ENCODE measurements at regions not wholly inside any gene's neighbourhood (a gene's known extent, or its start where the extent isn't known, plus 50 kb on each side); places are given as distances from the start of the nearest gene placed in this dataset.
"Not testable (repeated sequence)": the region's sequence is repeated elsewhere in the genome, so short reads cannot be mapped to it uniquely, and the experiment has no call there.

- Histone ChIP-seq H3K36me3 (ENCODE audit: insufficient read depth, insufficient read length, low read length) (no peaks in the 10 kb centered on the region), H3K9me3 (ENCODE audit: insufficient read depth, low read length) (no peaks in the 10 kb centered on the region), H3K4me1 (ENCODE audit: insufficient read depth, insufficient read length) (no peaks in the 10 kb centered on the region), H3K9ac (ENCODE audit: insufficient read length, low read depth) (no peak overlapping the region), H3K4me3 (ENCODE audit: insufficient read length, low read depth) (no peak overlapping the region), H3K27me3 (ENCODE audit: insufficient read depth, insufficient read length) (no peaks in the 10 kb centered on the region)
- no peak for TF ChIP-seq YY1 (IDR thresholded peaks at IDR 0.05; ENCODE audit: insufficient read depth, insufficient read length)
- DNase-seq (ENCODE audit: low read depth, low spot score) = no peak
Measured at GRCh38 chr13:79898202-79898826, 417.4 kb downstream of the NDFIP2 start.

DNA sequence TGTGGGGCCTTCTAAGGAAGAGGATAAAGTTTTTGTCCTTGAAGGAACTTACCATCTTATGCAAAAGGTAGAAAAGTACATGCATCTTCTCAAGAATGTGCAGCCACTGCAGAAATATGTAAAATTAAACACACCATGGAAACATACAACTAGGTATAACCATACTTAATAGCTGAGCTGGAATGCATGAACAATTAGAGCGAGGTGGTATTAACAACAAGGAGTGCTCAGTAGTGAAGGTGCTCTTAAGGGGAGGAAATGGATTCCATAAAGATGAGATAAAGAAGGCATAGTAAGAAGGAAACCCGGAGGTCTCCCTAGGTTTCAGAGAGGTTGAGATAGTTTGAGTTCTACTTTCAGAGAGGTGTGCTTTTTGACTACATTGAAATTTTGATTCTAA lies 415.9 kb downstream of the NDFIP2 start:
- Histone ChIP-seq H3K4me3 (ENCODE audit: insufficient read length, low read depth) (no peak overlapping the region), H3K9ac (ENCODE audit: insufficient read length, low read depth) (no peak overlapping the region), H3K27me3 (ENCODE audit: insufficient read depth, insufficient read length) (no peaks in the 10 kb centered on the region), H3K9me3 (ENCODE audit: insufficient read depth, low read length) (no peaks in the 10 kb centered on the region), H3K36me3 (ENCODE audit: insufficient read depth, insufficient read length, low read length) (no peaks in the 10 kb centered on the region), H3K4me1 (ENCODE audit: insufficient read depth, insufficient read length) (no peaks in the 10 kb centered on the region)
- TF ChIP-seq SUZ12 (IDR thresholded peaks at IDR 0.05; ENCODE audit: extremely low read depth, insufficient read depth, insufficient read length) (no peak), YY1 (IDR thresholded peaks at IDR 0.05; ENCODE audit: insufficient read depth, insufficient read length) (no peak), ZNF274 (IDR thresholded peaks at IDR 0.05; ENCODE audit: low read depth, low read length) (no peak)
- DNase-seq (ENCODE audit: low read depth, low spot score) = no peak

DNA sequence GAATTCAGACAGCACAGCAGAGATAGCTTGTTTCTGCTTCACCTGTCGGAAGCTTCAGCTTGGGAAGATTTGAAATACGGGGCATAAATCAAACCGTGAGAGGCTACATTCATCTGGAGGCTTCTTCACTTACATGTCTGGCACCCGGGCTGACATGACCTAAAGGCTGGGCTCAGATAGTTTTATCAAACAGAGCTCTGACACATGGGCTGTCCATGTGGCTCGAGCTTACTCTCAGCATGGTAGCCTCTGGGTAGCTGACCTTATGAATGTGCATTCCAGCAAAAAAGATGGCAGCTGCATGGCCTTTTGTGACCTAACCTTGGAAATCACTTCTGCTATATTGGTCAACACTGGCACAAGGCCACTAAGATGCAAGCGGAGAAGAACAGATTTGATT lies 414.5 kb downstream of the NDFIP2 start:
- H3K27me3 ChIP-seq (ENCODE audit: insufficient read depth, insufficient read length) = no peaks in the 10 kb centered on the region
- no peak overlapping the region for H3K9ac ChIP-seq (ENCODE audit: insufficient read length, low read depth)
- no peaks in the 10 kb centered on the region for H3K36me3 ChIP-seq (ENCODE audit: insufficient read depth, insufficient read length, low read length)
- no peak overlapping the region for H3K4me3 ChIP-seq (ENCODE audit: insufficient read length, low read depth)
- DNase-seq (ENCODE audit: low read depth, low spot score) = no peak
- no peaks in the 10 kb centered on the region for H3K4me1 ChIP-seq (ENCODE audit: insufficient read depth, insufficient read length)
- H3K9me3 ChIP-seq (ENCODE audit: insufficient read depth, low read length) = no peaks in the 10 kb centered on the region
- no peak for TF ChIP-seq ZNF274 (IDR thresholded peaks at IDR 0.05; ENCODE audit: low read depth, low read length)

DNA sequence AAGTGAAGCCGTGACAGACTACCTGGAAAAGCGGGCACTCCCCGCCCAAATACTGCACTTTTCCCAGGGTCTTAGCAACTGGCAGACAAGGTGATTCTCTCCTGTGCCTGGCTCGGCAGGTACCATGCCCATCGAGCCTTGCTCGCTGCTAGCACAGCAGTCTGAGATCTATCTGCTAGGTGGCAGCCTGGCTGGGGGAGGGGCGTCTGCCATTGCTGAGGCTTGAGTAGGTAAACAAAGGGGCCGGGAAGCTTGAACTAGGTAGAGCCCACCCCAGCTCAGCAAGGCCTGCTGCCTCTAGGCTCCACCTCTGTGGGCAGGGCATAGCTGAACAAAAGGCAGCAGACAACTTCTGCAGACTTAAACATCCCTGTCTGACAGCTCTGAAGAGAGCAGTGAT lies 406.3 kb downstream of the NDFIP2 start:
- H3K4me1 ChIP-seq (ENCODE audit: insufficient read depth, insufficient read length) = not testable (repeated sequence)

GRCh38 chr13:79886601-79887000 lies 405.6 kb downstream of the NDFIP2 start:
- no peaks in the 10 kb centered on the region for H3K27me3 ChIP-seq (ENCODE audit: insufficient read depth, insufficient read length)
- no peak for DNase-seq (ENCODE audit: low read depth, low spot score)
- H3K4me3 ChIP-seq (ENCODE audit: insufficient read length, low read depth) = no peak overlapping the region
- no peaks in the 10 kb centered on the region for H3K9me3 ChIP-seq (ENCODE audit: insufficient read depth, low read length)
- TF ChIP-seq ZNF274 (IDR thresholded peaks at IDR 0.05; ENCODE audit: low read depth, low read length) (no peak), SUZ12 (IDR thresholded peaks at IDR 0.05; ENCODE audit: extremely low read depth, insufficient read depth, insufficient read length) (no peak), YY1 (IDR thresholded peaks at IDR 0.05; ENCODE audit: insufficient read depth, insufficient read length) (no peak)
- H3K9ac ChIP-seq (ENCODE audit: insufficient read length, low read depth) = no peak overlapping the region
- peaks cover 2% of the 10 kb centered on the region for H3K4me1 ChIP-seq (ENCODE audit: insufficient read depth, insufficient read length)
- H3K36me3 ChIP-seq (ENCODE audit: insufficient read depth, insufficient read length, low read length) = no peaks in the 10 kb centered on the region

More for the DNA sequence above, 406.3 kb downstream of the NDFIP2 start:
- H3K36me3 ChIP-seq (ENCODE audit: insufficient read depth, insufficient read length, low read length); H3K9me3 ChIP-seq (ENCODE audit: insufficient read depth, low read length); H3K27me3 ChIP-seq (ENCODE audit: insufficient read depth, insufficient read length); H3K9ac ChIP-seq (ENCODE audit: insufficient read length, low read depth); H3K4me3 ChIP-seq (ENCODE audit: insufficient read length, low read depth); DNase-seq (ENCODE audit: low read depth, low spot score): not testable (repeated sequence)

GRCh38 chr13:79884890-79885289 lies 403.9 kb downstream of the NDFIP2 start:
- Histone ChIP-seq H3K4me3 (ENCODE audit: insufficient read length, low read depth) (no peak overlapping the region), H3K9me3 (ENCODE audit: insufficient read depth, low read length) (no peaks in the 10 kb centered on the region), H3K4me1 (ENCODE audit: insufficient read depth, insufficient read length) (peaks cover 2% of the 10 kb centered on the region), H3K9ac (ENCODE audit: insufficient read length, low read depth) (no peak overlapping the region), H3K27me3 (ENCODE audit: insufficient read depth, insufficient read length) (no peaks in the 10 kb centered on the region), H3K36me3 (ENCODE audit: insufficient read depth, insufficient read length, low read length) (no peaks in the 10 kb centered on the region)
- DNase-seq (ENCODE audit: low read depth, low spot score) = no peak
- TF ChIP-seq ZNF274 (IDR thresholded peaks at IDR 0.05; ENCODE audit: low read depth, low read length) = no peak
- TF ChIP-seq YY1 (IDR thresholded peaks at IDR 0.05; ENCODE audit: insufficient read depth, insufficient read length) = no peak

GRCh38 chr13:79883216-79883615 lies 402.3 kb downstream of the NDFIP2 start:
- no peaks in the 10 kb centered on the region for H3K9me3 ChIP-seq (ENCODE audit: insufficient read depth, low read length)
- TF ChIP-seq SUZ12 (IDR thresholded peaks at IDR 0.05; ENCODE audit: extremely low read depth, insufficient read depth, insufficient read length) (no peak), YY1 (IDR thresholded peaks at IDR 0.05; ENCODE audit: insufficient read depth, insufficient read length) (no peak), ZNF274 (IDR thresholded peaks at IDR 0.05; ENCODE audit: low read depth, low read length) (no peak)
- no peaks in the 10 kb centered on the region for H3K36me3 ChIP-seq (ENCODE audit: insufficient read depth, insufficient read length, low read length)
- peaks cover 2% of the 10 kb centered on the region for H3K4me1 ChIP-seq (ENCODE audit: insufficient read depth, insufficient read length)
- H3K4me3 ChIP-seq (ENCODE audit: insufficient read length, low read depth) = no peak overlapping the region
- no peak for DNase-seq (ENCODE audit: low read depth, low spot score)
- H3K27me3 ChIP-seq (ENCODE audit: insufficient read depth, insufficient read length) = no peaks in the 10 kb centered on the region
- no peak overlapping the region for H3K9ac ChIP-seq (ENCODE audit: insufficient read length, low read depth)

DNA sequence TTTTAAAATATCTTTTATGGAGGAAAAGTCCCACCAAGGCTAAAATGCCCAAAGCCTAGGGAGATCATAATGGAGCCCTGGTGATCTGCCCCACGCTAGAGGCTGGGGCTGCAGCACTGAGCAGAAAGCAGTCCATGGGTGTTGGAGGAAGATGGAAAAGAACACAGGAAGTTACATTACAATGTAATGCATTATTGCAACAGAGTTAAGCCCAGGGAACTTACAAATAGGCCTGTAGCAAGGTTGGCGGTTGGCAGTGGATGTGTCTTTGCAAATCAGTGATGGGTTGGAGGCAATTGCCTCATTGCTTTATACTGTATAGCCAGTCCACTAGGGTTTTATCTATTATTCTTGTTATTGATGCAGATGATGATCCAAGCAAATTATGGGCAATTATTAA lies 399.9 kb downstream of the NDFIP2 start:
- Histone ChIP-seq H3K9me3 (ENCODE audit: insufficient read depth, low read length) (no peaks in the 10 kb centered on the region), H3K36me3 (ENCODE audit: insufficient read depth, insufficient read length, low read length) (no peaks in the 10 kb centered on the region), H3K4me1 (ENCODE audit: insufficient read depth, insufficient read length) (no peaks in the 10 kb centered on the region), H3K9ac (ENCODE audit: insufficient read length, low read depth) (no peak overlapping the region), H3K27me3 (ENCODE audit: insufficient read depth, insufficient read length) (no peaks in the 10 kb centered on the region), H3K4me3 (ENCODE audit: insufficient read length, low read depth) (no peak overlapping the region)
- TF ChIP-seq ZNF274 (IDR thresholded peaks at IDR 0.05; ENCODE audit: low read depth, low read length) = no peak
- TF ChIP-seq SUZ12 (IDR thresholded peaks at IDR 0.05; ENCODE audit: extremely low read depth, insufficient read depth, insufficient read length) = no peak
- TF ChIP-seq YY1 (IDR thresholded peaks at IDR 0.05; ENCODE audit: insufficient read depth, insufficient read length) = no peak
- no peak for DNase-seq (ENCODE audit: low read depth, low spot score)
